Kidney (tissue), 13 donors: ENCODE measurements at regions not wholly inside any gene's neighbourhood (a gene's known extent, or its start where the extent isn't known, plus 50 kb on each side); places are given as distances from the start of the nearest gene placed in this dataset.

Source experiments
- DNase-seq, 5 donors: peaks; one replicate each; pipeline ENCODE4 v3.0.0-alpha.2; 2013 to 2020
- FAIRE-seq: peaks from 2 replicates; lab custom pipeline; 2012; peaks lifted over from hg19 to GRCh38; lab: Jason Lieb, UNC
- H3K27ac ChIP-seq, 2 donors: one replicate each; pipeline ENCODE4 v1.7.0; 2013; ENCODE audit warnings: low read depth in 2 of 2, low read length in 2 of 2, inconsistent platforms in 1 of 2
- H3K27me3 ChIP-seq: one replicate; pipeline ENCODE4 v1.7.1; 2013; ENCODE audit warnings: low read length, inconsistent platforms; ENCODE audit not compliant: control insufficient read depth, insufficient read depth
- H3K36me3 ChIP-seq, 3 donors: one replicate each; pipeline versions ENCODE4 v1.7.0 to v1.7.1; 2013; ENCODE audit warnings: low read length in 3 of 3, control low read depth in 1 of 3, inconsistent platforms in 1 of 3; ENCODE audit not compliant: insufficient read depth in 3 of 3, control insufficient read depth in 2 of 3
- H3K4me1 ChIP-seq, 3 donors: one replicate each; pipeline versions ENCODE4 v1.7.0 to v1.7.1; 2013; ENCODE audit warnings: low read length in 3 of 3, inconsistent platforms in 1 of 3, low read depth in 1 of 3; ENCODE audit not compliant: control insufficient read depth in 2 of 3, insufficient read depth in 2 of 3
- H3K4me3 ChIP-seq, 3 donors: one replicate each; pipeline versions ENCODE4 v1.7.0 to v1.8.1; 2013; ENCODE audit warnings: low read length in 3 of 3, control low read depth in 1 of 3, inconsistent platforms in 1 of 3
- H3K9ac ChIP-seq, 3 donors: one replicate each; pipeline versions ENCODE4 v1.7.0 to v1.7.1; 2013; ENCODE audit warnings: low read length in 3 of 3, control low read depth in 1 of 3, inconsistent platforms in 1 of 3
- H3K9me3 ChIP-seq, 3 donors: one replicate each; pipeline versions ENCODE4 v1.7.0 to v1.7.1; 2013; ENCODE audit warnings: low read length in 3 of 3, control low read depth in 1 of 3, inconsistent platforms in 1 of 3; ENCODE audit not compliant: control insufficient read depth in 2 of 3, insufficient read depth in 1 of 3
- intact Hi-C: fragments of 100-400 bp; cut with DNase I; formaldehyde crosslinking; loops from one replicate; pipeline ENCODE4 v1.11.1; 2022
- TF ChIP-seq, protein P1 (sequence below): IDR thresholded peaks from 3 replicates; pipeline ENCODE4 v1.5.1; 2012; ENCODE audit warnings: mild to moderate bottlenecking, moderate library complexity, borderline replicate concordance; ENCODE audit not compliant: insufficient read depth; ENCODE audit errors: extremely low read depth
- donor health status: control.
- donor health status: control.
- donor health status: control.
- donor health status: control.
- donor health status: control.
- donor health status: DM: yes; HTN: yes; CAD: no.
- donor health status: Normal renal cell carcinoma (clear cell type).

DNA sequence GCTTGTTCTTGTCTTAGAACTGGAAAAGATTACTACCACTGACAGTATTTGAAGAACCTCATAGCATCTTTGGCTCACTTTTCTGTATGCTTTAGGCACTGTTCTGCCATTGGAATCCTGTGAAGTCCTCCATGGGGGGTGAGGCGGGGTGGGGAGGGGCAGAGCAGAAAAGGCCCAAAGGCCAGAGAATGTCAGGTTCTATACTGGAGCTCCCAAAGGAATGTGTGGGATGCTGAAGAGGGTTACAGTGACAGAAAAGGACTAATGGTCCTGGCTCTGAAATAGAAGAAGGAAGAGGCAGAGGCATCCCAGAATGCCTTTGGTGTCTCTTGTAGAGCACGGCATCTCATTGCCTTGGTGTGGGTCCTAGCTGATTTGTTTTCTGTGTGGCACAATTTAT, 141.9 kb downstream of the HAUS1 start:
- intact Hi-C loops: no loop called here
- TF ChIP-seq, protein P1, sequence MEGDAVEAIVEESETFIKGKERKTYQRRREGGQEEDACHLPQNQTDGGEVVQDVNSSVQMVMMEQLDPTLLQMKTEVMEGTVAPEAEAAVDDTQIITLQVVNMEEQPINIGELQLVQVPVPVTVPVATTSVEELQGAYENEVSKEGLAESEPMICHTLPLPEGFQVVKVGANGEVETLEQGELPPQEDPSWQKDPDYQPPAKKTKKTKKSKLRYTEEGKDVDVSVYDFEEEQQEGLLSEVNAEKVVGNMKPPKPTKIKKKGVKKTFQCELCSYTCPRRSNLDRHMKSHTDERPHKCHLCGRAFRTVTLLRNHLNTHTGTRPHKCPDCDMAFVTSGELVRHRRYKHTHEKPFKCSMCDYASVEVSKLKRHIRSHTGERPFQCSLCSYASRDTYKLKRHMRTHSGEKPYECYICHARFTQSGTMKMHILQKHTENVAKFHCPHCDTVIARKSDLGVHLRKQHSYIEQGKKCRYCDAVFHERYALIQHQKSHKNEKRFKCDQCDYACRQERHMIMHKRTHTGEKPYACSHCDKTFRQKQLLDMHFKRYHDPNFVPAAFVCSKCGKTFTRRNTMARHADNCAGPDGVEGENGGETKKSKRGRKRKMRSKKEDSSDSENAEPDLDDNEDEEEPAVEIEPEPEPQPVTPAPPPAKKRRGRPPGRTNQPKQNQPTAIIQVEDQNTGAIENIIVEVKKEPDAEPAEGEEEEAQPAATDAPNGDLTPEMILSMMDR: no peak
- no peak overlapping the region for H3K9ac ChIP-seq
- H3K27ac ChIP-seq: no peak overlapping the region
- H3K36me3 ChIP-seq: no peaks in the 10 kb centered on the region
- H3K27me3 ChIP-seq: no peaks in the 10 kb centered on the region
- H3K4me1 ChIP-seq: peaks cover 3 to 11% (median 6%) of the 10 kb centered on the region in 3 donors
- DNase-seq (no peak), FAIRE-seq (no peak)
- no peak overlapping the region for H3K4me3 ChIP-seq
- H3K9me3 ChIP-seq: no peaks in the 10 kb centered on the region

DNA sequence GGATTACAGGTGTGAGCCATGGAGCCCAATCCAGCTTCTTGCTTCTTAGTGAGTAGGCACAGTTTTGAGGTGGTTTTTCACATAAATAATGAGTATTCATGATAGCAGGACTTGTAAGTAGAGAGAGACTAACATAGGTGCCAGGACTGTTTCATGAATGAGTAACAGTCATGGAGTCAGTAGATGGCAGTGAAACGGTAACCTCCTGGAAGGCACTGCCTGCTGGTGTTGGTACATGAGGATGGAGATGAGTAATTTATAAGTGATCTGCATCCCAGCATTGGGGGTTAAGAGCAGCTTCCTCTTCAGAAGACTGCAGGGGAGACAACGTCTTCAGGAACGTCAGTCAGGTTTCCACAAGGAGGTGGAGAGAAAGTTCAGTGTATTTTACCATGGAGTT, 143.8 kb downstream of the HAUS1 start:
- FAIRE-seq (no peak), DNase-seq (no peak)
- TF ChIP-seq, protein P1: no peak
- no peaks in the 10 kb centered on the region for H3K9me3 ChIP-seq
- intact Hi-C loops: no loop called here
- no peak overlapping the region for H3K27ac ChIP-seq
- no peaks in the 10 kb centered on the region for H3K27me3 ChIP-seq
- H3K36me3 ChIP-seq: no peaks in the 10 kb centered on the region
- H3K4me3 ChIP-seq: no peak overlapping the region
- H3K4me1 ChIP-seq: peaks cover 3 to 11% (median 6%) of the 10 kb centered on the region in 3 donors
- no peak overlapping the region for H3K9ac ChIP-seq

- H3K4me3 ChIP-seq: no peak overlapping the region
- peaks cover 6 to 11% (median 7%) of the 10 kb centered on the region in 3 donors for H3K4me1 ChIP-seq
- intact Hi-C loops: no loop called here
- H3K36me3 ChIP-seq: no peaks in the 10 kb centered on the region
- H3K27ac ChIP-seq: peak overlapping the region; percentile 30 to 61
- peak in 4 of 5 donors; percentile 39 to 87 (median 70) for DNase-seq
- TF ChIP-seq, protein P1: no peak
- H3K9ac ChIP-seq: peak overlapping the region in 1 of 3 donors; percentile 13
- no peaks in the 10 kb centered on the region for H3K9me3 ChIP-seq
- FAIRE-seq: peak; percentile 23
- no peaks in the 10 kb centered on the region for H3K27me3 ChIP-seq
Measured at GRCh38 chr18:46250084-46250811, 146.1 kb downstream of the HAUS1 start.
